GM04503 (cell line): ENCODE measurements at regions not wholly inside any gene's neighbourhood (a gene's known extent, or its start where the extent isn't known, plus 50 kb on each side); places are given as distances from the start of the nearest gene placed in this dataset.

Experiments used
- DNase-seq: peaks from one replicate; pipeline ENCODE4 v3.0.0-alpha.2; 2012; ENCODE audit warnings: low read depth

- no peak for DNase-seq
These were observed 237.0 kb upstream of the SLC14A2 start for GRCh38 chr18:45378308-45378707.

- no peak for DNase-seq
These were observed 236.3 kb upstream of the SLC14A2 start for GRCh38 chr18:45378933-45379332.

GRCh38 chr18:45379903-45380302, 235.4 kb upstream of the SLC14A2 start:
- DNase-seq: no peak

GRCh38 chr18:45381282-45381681, 234.0 kb upstream of the SLC14A2 start:
- DNase-seq: no peak

GRCh38 chr18:45383228-45383627, 232.0 kb upstream of the SLC14A2 start:
- no peak for DNase-seq

- no peak for DNase-seq
These were observed 230.9 kb upstream of the SLC14A2 start for GRCh38 chr18:45384137-45384961.

GRCh38 chr18:45384962-45385315, 230.3 kb upstream of the SLC14A2 start:
- no peak for DNase-seq

GRCh38 chr18:45386041-45386655, 229.1 kb upstream of the SLC14A2 start:
- DNase-seq: no peak

- no peak for DNase-seq
These were observed 228.0 kb upstream of the SLC14A2 start for GRCh38 chr18:45387229-45387628.

- no peak for DNase-seq
These were observed 216.8 kb upstream of the SLC14A2 start for GRCh38 chr18:45398448-45398847.

GRCh38 chr18:45399146-45399545, 216.1 kb upstream of the SLC14A2 start:
- no peak for DNase-seq

- no peak for DNase-seq
These were observed 215.6 kb upstream of the SLC14A2 start for GRCh38 chr18:45399643-45400042.

- DNase-seq: no peak
These were observed 212.7 kb upstream of the SLC14A2 start for GRCh38 chr18:45402485-45403056.

GRCh38 chr18:45403341-45404049, 211.8 kb upstream of the SLC14A2 start:
- no peak for DNase-seq

- DNase-seq: no peak
These were observed 207.1 kb upstream of the SLC14A2 start for GRCh38 chr18:45408218-45408617.

GRCh38 chr18:45409971-45410370, 205.3 kb upstream of the SLC14A2 start:
- DNase-seq: no peak

GRCh38 chr18:45412577-45412976, 202.7 kb upstream of the SLC14A2 start:
- no peak for DNase-seq

- peak; percentile 58 for DNase-seq
These were observed 202.0 kb upstream of the SLC14A2 start for GRCh38 chr18:45413180-45413836.

GRCh38 chr18:45415614-45416013, 199.7 kb upstream of the SLC14A2 start:
- DNase-seq: no peak

- no peak for DNase-seq
These were observed 199.1 kb upstream of the SLC14A2 start for GRCh38 chr18:45416168-45416567.

- no peak for DNase-seq
These were observed 197.9 kb upstream of the SLC14A2 start for GRCh38 chr18:45417392-45417791.

GRCh38 chr18:45423659-45424058, 191.6 kb upstream of the SLC14A2 start:
- DNase-seq: peak; percentile 16
